ENCODE measurements at regions not wholly inside any gene's neighbourhood (a gene's known extent, or its start where the extent isn't known, plus 50 kb on each side); places are given as distances from the start of the nearest gene placed in this dataset.

DNA sequence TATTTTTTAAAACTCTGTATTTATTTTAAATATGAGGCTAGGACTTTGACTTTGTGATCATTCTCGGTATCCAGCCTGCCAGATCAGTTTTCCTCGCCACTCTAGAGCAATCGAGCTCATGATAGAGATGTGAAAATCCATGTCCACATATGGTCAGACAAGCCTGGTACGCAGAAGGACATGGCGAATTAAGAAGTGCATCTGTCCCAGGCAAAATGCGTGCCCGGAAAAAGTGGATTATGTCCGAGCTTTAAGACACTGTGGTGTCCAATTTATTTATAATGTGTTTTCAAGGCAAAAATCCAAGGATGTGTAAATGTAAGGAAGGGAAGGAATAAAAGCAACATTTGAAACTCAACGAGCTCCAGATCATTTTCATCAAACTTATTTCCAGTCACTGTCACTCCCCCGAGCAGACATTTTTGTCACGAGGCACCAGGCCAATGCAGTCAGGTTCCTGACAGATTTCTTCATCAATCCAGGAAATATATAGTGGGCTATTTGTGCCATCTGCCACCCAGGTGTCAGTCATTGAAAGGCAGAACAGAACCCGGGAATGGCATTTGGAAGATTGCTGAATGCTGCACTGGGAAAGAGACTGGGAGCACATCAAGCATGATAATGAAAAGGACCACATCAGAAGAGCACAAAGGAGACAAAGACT is 825.7 kb downstream of the SQOR start:
- Histone ChIP-seq H3K4me1 (no peaks in the 10 kb centered on the region), H3K4me3 (no peak overlapping the region), H3K36me3 (no peaks in the 10 kb centered on the region), H3K9me3 (no peaks in the 10 kb centered on the region), H3K27me3 (ENCODE audit: low read depth) (no peaks in the 10 kb centered on the region), H3K27ac (no peak overlapping the region)
- TF ChIP-seq, protein P1, sequence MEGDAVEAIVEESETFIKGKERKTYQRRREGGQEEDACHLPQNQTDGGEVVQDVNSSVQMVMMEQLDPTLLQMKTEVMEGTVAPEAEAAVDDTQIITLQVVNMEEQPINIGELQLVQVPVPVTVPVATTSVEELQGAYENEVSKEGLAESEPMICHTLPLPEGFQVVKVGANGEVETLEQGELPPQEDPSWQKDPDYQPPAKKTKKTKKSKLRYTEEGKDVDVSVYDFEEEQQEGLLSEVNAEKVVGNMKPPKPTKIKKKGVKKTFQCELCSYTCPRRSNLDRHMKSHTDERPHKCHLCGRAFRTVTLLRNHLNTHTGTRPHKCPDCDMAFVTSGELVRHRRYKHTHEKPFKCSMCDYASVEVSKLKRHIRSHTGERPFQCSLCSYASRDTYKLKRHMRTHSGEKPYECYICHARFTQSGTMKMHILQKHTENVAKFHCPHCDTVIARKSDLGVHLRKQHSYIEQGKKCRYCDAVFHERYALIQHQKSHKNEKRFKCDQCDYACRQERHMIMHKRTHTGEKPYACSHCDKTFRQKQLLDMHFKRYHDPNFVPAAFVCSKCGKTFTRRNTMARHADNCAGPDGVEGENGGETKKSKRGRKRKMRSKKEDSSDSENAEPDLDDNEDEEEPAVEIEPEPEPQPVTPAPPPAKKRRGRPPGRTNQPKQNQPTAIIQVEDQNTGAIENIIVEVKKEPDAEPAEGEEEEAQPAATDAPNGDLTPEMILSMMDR (IDR thresholded peaks at IDR 0.05): no peak
- no peak for DNase-seq
- intact Hi-C loops (cut with DNase I): no loop called here
- no peak for ATAC-seq

DNA sequence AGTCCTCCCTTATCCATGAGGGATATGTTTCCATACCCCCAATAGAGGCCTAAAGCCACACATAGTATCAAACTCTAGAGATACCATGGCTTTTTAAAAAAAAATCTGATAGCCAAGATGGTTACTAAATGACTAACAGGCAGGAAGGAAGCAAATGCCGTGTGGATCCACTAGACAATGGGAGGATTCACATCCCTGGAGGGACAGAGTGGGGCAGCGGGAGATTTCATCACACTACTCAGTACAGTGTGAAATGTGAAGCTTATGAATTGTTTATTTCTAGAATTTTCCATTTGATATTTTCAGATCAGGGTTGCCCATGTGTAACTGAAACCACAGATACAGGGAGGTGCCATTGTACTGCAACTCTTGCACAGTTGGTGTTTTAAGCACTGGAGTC is 826.6 kb downstream of the SQOR start:
- TF ChIP-seq, protein P1 (IDR thresholded peaks at IDR 0.05): no peak
- Histone ChIP-seq H3K27ac (no peak overlapping the region), H3K4me3 (no peak overlapping the region), H3K27me3 (ENCODE audit: low read depth) (no peaks in the 10 kb centered on the region), H3K9me3 (no peaks in the 10 kb centered on the region), H3K4me1 (no peaks in the 10 kb centered on the region), H3K36me3 (no peaks in the 10 kb centered on the region)
- no peak for DNase-seq
- intact Hi-C loops (cut with DNase I): no loop called here
- no peak for ATAC-seq

DNA sequence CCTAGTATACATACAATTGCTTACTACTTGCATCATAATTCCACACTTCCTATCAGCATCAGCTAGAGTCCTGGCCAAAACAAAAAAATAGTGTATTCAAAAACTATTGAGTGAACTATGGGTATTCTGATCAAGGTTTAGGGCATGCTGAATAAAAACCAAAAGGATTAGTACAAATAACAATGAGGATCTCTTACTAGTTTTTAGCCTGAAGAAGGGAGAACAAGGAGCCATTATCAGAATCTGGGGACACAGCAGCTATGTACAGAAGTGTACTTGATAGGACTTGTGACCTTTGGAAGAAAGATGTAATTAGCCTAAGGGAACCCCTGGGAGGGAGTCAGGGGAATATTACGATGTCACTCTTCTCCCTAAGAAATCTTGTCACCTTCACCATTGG is 832.2 kb downstream of the SQOR start:
- H3K9me3 ChIP-seq: no peaks in the 10 kb centered on the region
- TF ChIP-seq, protein P1 (IDR thresholded peaks at IDR 0.05): no peak
- no peak for ATAC-seq
- H3K4me1 ChIP-seq: no peaks in the 10 kb centered on the region
- H3K27ac ChIP-seq: no peak overlapping the region
- H3K27me3 ChIP-seq (ENCODE audit: low read depth): no peaks in the 10 kb centered on the region
- no peak overlapping the region for H3K4me3 ChIP-seq
- no peak for DNase-seq
- intact Hi-C loops (cut with DNase I): no loop called here
- H3K36me3 ChIP-seq: no peaks in the 10 kb centered on the region

DNA sequence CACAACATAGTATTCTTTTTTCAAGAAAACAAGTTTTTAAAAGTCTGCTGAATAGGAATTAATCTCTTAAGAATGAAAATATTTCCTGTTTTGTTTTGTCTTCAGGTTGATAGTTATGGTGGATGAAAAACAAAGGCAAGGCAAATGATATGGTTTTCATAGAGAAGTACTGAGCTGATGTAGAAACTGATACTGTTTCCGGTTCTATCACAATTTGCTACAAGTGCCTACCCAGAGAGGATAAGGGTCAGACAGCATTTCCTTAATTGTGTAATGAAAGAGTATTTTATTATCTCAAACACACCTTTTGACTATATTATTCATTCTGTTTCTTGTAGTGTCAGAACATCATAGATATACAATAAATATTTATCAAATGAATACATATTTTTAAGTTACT is 836.3 kb downstream of the SQOR start:
- Histone ChIP-seq H3K4me3 (no peak overlapping the region), H3K27me3 (ENCODE audit: low read depth) (no peaks in the 10 kb centered on the region), H3K9me3 (no peaks in the 10 kb centered on the region), H3K4me1 (no peaks in the 10 kb centered on the region), H3K27ac (no peak overlapping the region), H3K36me3 (no peaks in the 10 kb centered on the region)
- TF ChIP-seq, protein P1 (IDR thresholded peaks at IDR 0.05): no peak
- ATAC-seq: no peak
- intact Hi-C loops (cut with DNase I): no loop called here
- DNase-seq: no peak

DNA sequence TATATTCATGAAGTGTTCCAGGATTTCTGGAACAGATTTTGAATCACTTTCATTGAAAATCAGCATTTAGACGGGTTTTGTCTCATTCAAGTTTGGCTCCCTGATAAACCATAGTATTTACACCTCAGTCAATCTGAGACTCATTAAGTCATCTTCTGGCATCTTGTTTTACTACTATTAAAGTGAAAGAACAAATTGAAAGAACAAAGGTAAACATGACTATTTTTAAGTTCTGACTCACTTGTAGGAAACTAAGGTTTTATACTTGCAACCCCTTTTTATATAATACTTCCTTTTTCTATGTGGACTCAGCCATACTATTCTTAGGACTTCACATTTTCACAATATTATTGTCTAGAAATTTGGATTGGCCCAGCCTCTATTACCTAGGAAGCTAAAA is 854.4 kb downstream of the SQOR start:
- H3K27me3 ChIP-seq (ENCODE audit: low read depth): no peaks in the 10 kb centered on the region
- TF ChIP-seq, protein P1 (IDR thresholded peaks at IDR 0.05): no peak
- H3K4me3 ChIP-seq: no peak overlapping the region
- no peaks in the 10 kb centered on the region for H3K4me1 ChIP-seq
- intact Hi-C loops (cut with DNase I): no loop called here
- DNase-seq: no peak
- ATAC-seq: no peak
- no peaks in the 10 kb centered on the region for H3K36me3 ChIP-seq
- H3K9me3 ChIP-seq: no peaks in the 10 kb centered on the region
- no peak overlapping the region for H3K27ac ChIP-seq

Measured in lower lobe of right lung (tissue), 2 donors.